ENCODE measurements at regions not wholly inside any gene's neighbourhood (a gene's known extent, or its start where the extent isn't known, plus 50 kb on each side); places are given as distances from the start of the nearest gene placed in this dataset.

DNA sequence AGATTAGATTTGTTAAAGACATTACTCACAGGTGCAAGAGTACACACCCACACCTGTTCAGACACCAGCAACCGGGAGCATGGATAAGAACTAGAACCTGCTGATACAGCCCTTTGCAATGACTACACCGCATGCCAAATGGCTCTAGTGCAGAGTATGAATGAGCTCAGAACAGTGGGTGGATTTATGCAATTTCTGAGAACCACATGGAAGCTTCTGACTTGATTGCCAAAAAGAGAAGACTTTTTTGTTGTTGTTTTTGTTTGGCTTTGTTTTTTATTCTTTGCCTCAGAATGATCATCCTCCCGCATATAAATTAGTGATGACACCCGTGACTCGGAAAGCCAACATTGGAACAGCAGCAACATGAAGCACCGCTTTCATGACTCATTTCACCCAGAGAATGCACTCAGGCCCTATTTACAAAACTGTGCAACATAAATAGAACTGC is 77.4 kb upstream of the LRCH1 start:
- TF ChIP-seq, protein P1, sequence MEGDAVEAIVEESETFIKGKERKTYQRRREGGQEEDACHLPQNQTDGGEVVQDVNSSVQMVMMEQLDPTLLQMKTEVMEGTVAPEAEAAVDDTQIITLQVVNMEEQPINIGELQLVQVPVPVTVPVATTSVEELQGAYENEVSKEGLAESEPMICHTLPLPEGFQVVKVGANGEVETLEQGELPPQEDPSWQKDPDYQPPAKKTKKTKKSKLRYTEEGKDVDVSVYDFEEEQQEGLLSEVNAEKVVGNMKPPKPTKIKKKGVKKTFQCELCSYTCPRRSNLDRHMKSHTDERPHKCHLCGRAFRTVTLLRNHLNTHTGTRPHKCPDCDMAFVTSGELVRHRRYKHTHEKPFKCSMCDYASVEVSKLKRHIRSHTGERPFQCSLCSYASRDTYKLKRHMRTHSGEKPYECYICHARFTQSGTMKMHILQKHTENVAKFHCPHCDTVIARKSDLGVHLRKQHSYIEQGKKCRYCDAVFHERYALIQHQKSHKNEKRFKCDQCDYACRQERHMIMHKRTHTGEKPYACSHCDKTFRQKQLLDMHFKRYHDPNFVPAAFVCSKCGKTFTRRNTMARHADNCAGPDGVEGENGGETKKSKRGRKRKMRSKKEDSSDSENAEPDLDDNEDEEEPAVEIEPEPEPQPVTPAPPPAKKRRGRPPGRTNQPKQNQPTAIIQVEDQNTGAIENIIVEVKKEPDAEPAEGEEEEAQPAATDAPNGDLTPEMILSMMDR (conservative IDR thresholded peaks at IDR 0.05 in 1 of 2, IDR thresholded peaks at IDR 0.05 in 1 of 2; ENCODE audit: extremely low read depth in 1 of 2, insufficient read depth in 1 of 2, low read depth in 1 of 2, low read length in 2 of 2), result no peak
- TF ChIP-seq EZH2 (IDR thresholded peaks at IDR 0.05; ENCODE audit: borderline replicate concordance, low read length), result no peak

Data from mammary epithelial cell (primary cell).